Heart left ventricle (tissue), 13 donors: ENCODE measurements at regions not wholly inside any gene's neighbourhood (a gene's known extent, or its start where the extent isn't known, plus 50 kb on each side); places are given as distances from the start of the nearest gene placed in this dataset.

Source experiments
- POLR2A ChIP-seq, 2 donors: fragments of 450-650 bp; IDR thresholded peaks; one replicate each; pipeline ENCODE4 v1.6.1; 2017; ENCODE audit warnings: antibody characterized with exemption in 2 of 2, mild to moderate bottlenecking in 2 of 2, moderate library complexity in 2 of 2
- TF ChIP-seq, protein P1 (sequence below), 12 donors: fragments of 200-600 bp; sonication (generic) in 4 of 12; IDR thresholded peaks; one replicate each; pipeline versions ENCODE4 v1.5.0 to v1.8.0; 2018 to 2022; ENCODE audit warnings: antibody characterized with exemption in 12 of 12, mild to moderate bottlenecking in 5 of 12
- donor health status: ischemic (EF 13 %, LVEDD 7.1; RV severe dilation, severe dysfunction).
- donor health status: DM: no; HTN: yes; CAD: no.
- donor health status: DM: no; HTN: no; CAD: no.
- donor health status: ischemic (EF 25% LVEDD 6.9; RV normal size, moderate dysfunction).
- donor health status: ischemic (EF 25% LVEDD 5.7; RV mildly dilated, moderate dysfunction).
- donor health status: ischemic (EF 35%, LVEDD 5.7; RV mildly dilated, moderate dysfunction).
- donor health status: nonischemic (EF 11% LVEDD 7.7; RV severe dilation, severe dysfunction).
- donor health status: DM: yes; HTN: yes; CAD: no.
- donor health status: PGD.
- donor health status: ischemic (EF 29% LVEDD 5.4; RV normal size, mild dysfunction).
- donor health status: nonischemic (EF 23%, LVEDD 6.1; RV moderate dilation, normal function).

GRCh38 chr18:2381539-2381938, 189.8 kb downstream of the METTL4 start:
- TF ChIP-seq, protein P1, sequence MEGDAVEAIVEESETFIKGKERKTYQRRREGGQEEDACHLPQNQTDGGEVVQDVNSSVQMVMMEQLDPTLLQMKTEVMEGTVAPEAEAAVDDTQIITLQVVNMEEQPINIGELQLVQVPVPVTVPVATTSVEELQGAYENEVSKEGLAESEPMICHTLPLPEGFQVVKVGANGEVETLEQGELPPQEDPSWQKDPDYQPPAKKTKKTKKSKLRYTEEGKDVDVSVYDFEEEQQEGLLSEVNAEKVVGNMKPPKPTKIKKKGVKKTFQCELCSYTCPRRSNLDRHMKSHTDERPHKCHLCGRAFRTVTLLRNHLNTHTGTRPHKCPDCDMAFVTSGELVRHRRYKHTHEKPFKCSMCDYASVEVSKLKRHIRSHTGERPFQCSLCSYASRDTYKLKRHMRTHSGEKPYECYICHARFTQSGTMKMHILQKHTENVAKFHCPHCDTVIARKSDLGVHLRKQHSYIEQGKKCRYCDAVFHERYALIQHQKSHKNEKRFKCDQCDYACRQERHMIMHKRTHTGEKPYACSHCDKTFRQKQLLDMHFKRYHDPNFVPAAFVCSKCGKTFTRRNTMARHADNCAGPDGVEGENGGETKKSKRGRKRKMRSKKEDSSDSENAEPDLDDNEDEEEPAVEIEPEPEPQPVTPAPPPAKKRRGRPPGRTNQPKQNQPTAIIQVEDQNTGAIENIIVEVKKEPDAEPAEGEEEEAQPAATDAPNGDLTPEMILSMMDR (IDR thresholded peaks at IDR 0.05) = no peak
- no peak for TF ChIP-seq POLR2A (IDR thresholded peaks at IDR 0.05)
